GM12878 (cell line): ENCODE measurements at regions not wholly inside any gene's neighbourhood (a gene's known extent, or its start where the extent isn't known, plus 50 kb on each side); places are given as distances from the start of the nearest gene placed in this dataset.

Experiments used
- BMI1 ChIP-seq: fragments of 450-650 bp; IDR thresholded peaks from 2 replicates; pipeline ENCODE4 v1.6.1; 2016; ENCODE audit warnings: mild to moderate bottlenecking, moderate library complexity, borderline replicate concordance
- SRF ChIP-seq, 2 experiments: IDR thresholded peaks; 2 replicates each; pipeline ENCODE4 v1.6.1; 2011; ENCODE audit warnings: low read depth in 2 of 2, low read length in 2 of 2, mild to moderate bottlenecking in 1 of 2, moderate library complexity in 1 of 2

GRCh38 chr5:110812639-110813038, 73.8 kb downstream of the SLC25A46 start:
- TF ChIP-seq BMI1: no peak
- no peak for TF ChIP-seq SRF (IDR thresholded peaks at IDR 0.05; ENCODE audit: low read depth in 2 of 2, low read length in 2 of 2)
